GM19467 (cell line): ENCODE measurements at regions not wholly inside any gene's neighbourhood (a gene's known extent, or its start where the extent isn't known, plus 50 kb on each side); places are given as distances from the start of the nearest gene placed in this dataset.

Experiments
- ATAC-seq: cut with Tn5 transposase; IDR thresholded peaks from one replicate; pipeline ENCODE4 v1.9.1; 2021; ENCODE audit warnings: mild to moderate bottlenecking, moderate library complexity; ENCODE audit not compliant: unreplicated experiment

- no peak for ATAC-seq
These were observed 195.1 kb downstream of the MAGEB5 start for GRCh38 chrX:26411045-26411444.

- ATAC-seq: no peak
These were observed 193.7 kb downstream of the MAGEB5 start for GRCh38 chrX:26409636-26410035.

GRCh38 chrX:26387906-26388305, 171.9 kb downstream of the MAGEB5 start:
- ATAC-seq: no peak

GRCh38 chrX:26376037-26376708, 160.2 kb downstream of the MAGEB5 start:
- ATAC-seq: no peak

GRCh38 chrX:26375346-26375745, 159.4 kb downstream of the MAGEB5 start:
- no peak for ATAC-seq

GRCh38 chrX:26373829-26374228, 157.9 kb downstream of the MAGEB5 start:
- no peak for ATAC-seq

- no peak for ATAC-seq
These were observed 137.0 kb downstream of the MAGEB5 start for GRCh38 chrX:26352891-26353430.

- ATAC-seq: no peak
These were observed 131.2 kb downstream of the MAGEB5 start for GRCh38 chrX:26347171-26347570.

GRCh38 chrX:26334232-26334631, 118.3 kb downstream of the MAGEB5 start:
- ATAC-seq: no peak

- no peak for ATAC-seq
These were observed 112.8 kb downstream of the MAGEB5 start for GRCh38 chrX:26328608-26329319.

GRCh38 chrX:26309262-26309661, 93.3 kb downstream of the MAGEB5 start:
- ATAC-seq: no peak

GRCh38 chrX:26295425-26295824, 79.5 kb downstream of the MAGEB5 start:
- ATAC-seq: no peak

- ATAC-seq: no peak
These were observed 70.9 kb downstream of the MAGEB5 start for GRCh38 chrX:26286836-26287235.
